ENCODE measurements at regions not wholly inside any gene's neighbourhood (a gene's known extent, or its start where the extent isn't known, plus 50 kb on each side); places are given as distances from the start of the nearest gene placed in this dataset.

GRCh38 chr2:23286758-23287704 is 97.9 kb upstream of the KLHL29 start:
- ATAC-seq: no peak
- no peak overlapping the region for H3K27ac Mint-ChIP-seq
- no peak for DNase-seq (ENCODE audit: low spot score in 2 of 2)

GRCh38 chr2:23289671-23290070 is 95.3 kb upstream of the KLHL29 start:
- Mint-ChIP-seq H3K4me1 (no peaks in the 10 kb centered on the region), H3K4me3 (no peak overlapping the region), H3K27ac (no peak overlapping the region), H3K9me3 (no peaks in the 10 kb centered on the region), H3K36me3 (no peaks in the 10 kb centered on the region)
- no peak for DNase-seq (ENCODE audit: low spot score in 2 of 2)
- ATAC-seq: no peak

More at GRCh38 chr2:23286758-23287704, 97.9 kb upstream of the KLHL29 start:
- H3K36me3 Mint-ChIP-seq: no peaks in the 10 kb centered on the region
- no peaks in the 10 kb centered on the region for H3K4me1 Mint-ChIP-seq
- peaks cover 5% of the 10 kb centered on the region for H3K9me3 Mint-ChIP-seq
- H3K4me3 Mint-ChIP-seq: no peak overlapping the region

- Mint-ChIP-seq H3K27ac (no peak overlapping the region), H3K36me3 (no peaks in the 10 kb centered on the region), H3K9me3 (no peaks in the 10 kb centered on the region), H3K4me1 (no peaks in the 10 kb centered on the region), H3K4me3 (no peak overlapping the region)
- ATAC-seq (no peak), DNase-seq (ENCODE audit: low spot score in 2 of 2) (no peak)
Measured at GRCh38 chr2:23291239-23291638, 93.7 kb upstream of the KLHL29 start.

- Mint-ChIP-seq H3K4me1 (no peaks in the 10 kb centered on the region), H3K36me3 (no peaks in the 10 kb centered on the region), H3K9me3 (no peaks in the 10 kb centered on the region), H3K27ac (no peak overlapping the region), H3K4me3 (no peak overlapping the region)
- peak; percentile 6 for ATAC-seq
- no peak for DNase-seq (ENCODE audit: low spot score in 2 of 2)
Measured at GRCh38 chr2:23292024-23292423, 93.0 kb upstream of the KLHL29 start.

GRCh38 chr2:23293063-23293462 is 91.9 kb upstream of the KLHL29 start:
- Mint-ChIP-seq H3K27ac (no peak overlapping the region), H3K4me3 (no peak overlapping the region), H3K9me3 (no peaks in the 10 kb centered on the region), H3K4me1 (no peaks in the 10 kb centered on the region), H3K36me3 (no peaks in the 10 kb centered on the region)
- DNase-seq (ENCODE audit: low spot score in 2 of 2): no peak
- no peak for ATAC-seq

- Mint-ChIP-seq H3K4me3 (no peak overlapping the region), H3K27ac (no peak overlapping the region), H3K4me1 (no peaks in the 10 kb centered on the region), H3K36me3 (no peaks in the 10 kb centered on the region), H3K9me3 (no peaks in the 10 kb centered on the region)
- DNase-seq (ENCODE audit: low spot score in 2 of 2) (no peak), ATAC-seq (no peak)
Measured at GRCh38 chr2:23293731-23294130, 91.2 kb upstream of the KLHL29 start.

- Mint-ChIP-seq H3K9me3 (no peaks in the 10 kb centered on the region), H3K4me1 (no peaks in the 10 kb centered on the region), H3K27ac (no peak overlapping the region), H3K36me3 (no peaks in the 10 kb centered on the region), H3K4me3 (no peak overlapping the region)
- ATAC-seq (peak; percentile 27), DNase-seq (ENCODE audit: low spot score in 2 of 2) (no peak)
Measured at GRCh38 chr2:23294238-23294637, 90.7 kb upstream of the KLHL29 start.

GRCh38 chr2:23296691-23297090 is 88.3 kb upstream of the KLHL29 start:
- Mint-ChIP-seq H3K4me1 (no peaks in the 10 kb centered on the region), H3K9me3 (no peaks in the 10 kb centered on the region), H3K36me3 (no peaks in the 10 kb centered on the region), H3K27ac (no peak overlapping the region), H3K4me3 (no peak overlapping the region)
- no peak for ATAC-seq
- DNase-seq (ENCODE audit: low spot score in 2 of 2): no peak

- Mint-ChIP-seq H3K4me3 (no peak overlapping the region), H3K4me1 (no peaks in the 10 kb centered on the region), H3K9me3 (no peaks in the 10 kb centered on the region), H3K27ac (no peak overlapping the region), H3K36me3 (no peaks in the 10 kb centered on the region)
- DNase-seq (ENCODE audit: low spot score in 2 of 2) (no peak), ATAC-seq (no peak)
Measured at GRCh38 chr2:23297112-23297511, 87.9 kb upstream of the KLHL29 start.

GRCh38 chr2:23298551-23298950 is 86.4 kb upstream of the KLHL29 start:
- Mint-ChIP-seq H3K4me1 (no peaks in the 10 kb centered on the region), H3K4me3 (no peak overlapping the region), H3K27ac (no peak overlapping the region), H3K36me3 (no peaks in the 10 kb centered on the region), H3K9me3 (no peaks in the 10 kb centered on the region)
- DNase-seq (ENCODE audit: low spot score in 2 of 2) (no peak), ATAC-seq (no peak)

- Mint-ChIP-seq H3K36me3 (no peaks in the 10 kb centered on the region), H3K9me3 (no peaks in the 10 kb centered on the region), H3K4me3 (no peak overlapping the region), H3K27ac (no peak overlapping the region), H3K4me1 (no peaks in the 10 kb centered on the region)
- DNase-seq (ENCODE audit: low spot score in 2 of 2) (no peak), ATAC-seq (no peak)
Measured at GRCh38 chr2:23299476-23300195, 85.3 kb upstream of the KLHL29 start.

GRCh38 chr2:23301136-23301535 is 83.8 kb upstream of the KLHL29 start:
- DNase-seq (ENCODE audit: low spot score in 2 of 2) (no peak), ATAC-seq (no peak)
- no peaks in the 10 kb centered on the region for H3K36me3 Mint-ChIP-seq
- H3K9me3 Mint-ChIP-seq: no peaks in the 10 kb centered on the region
- no peak overlapping the region for H3K4me3 Mint-ChIP-seq
- H3K27ac Mint-ChIP-seq: no peak overlapping the region
- H3K4me1 Mint-ChIP-seq: no peaks in the 10 kb centered on the region

GRCh38 chr2:23302591-23302990 is 82.4 kb upstream of the KLHL29 start:
- Mint-ChIP-seq H3K36me3 (no peaks in the 10 kb centered on the region), H3K4me3 (no peak overlapping the region), H3K9me3 (no peaks in the 10 kb centered on the region), H3K27ac (no peak overlapping the region), H3K4me1 (no peaks in the 10 kb centered on the region)
- no peak for ATAC-seq
- no peak for DNase-seq (ENCODE audit: low spot score in 2 of 2)

GRCh38 chr2:23306401-23306800 is 78.6 kb upstream of the KLHL29 start:
- ATAC-seq (no peak), DNase-seq (ENCODE audit: low spot score in 2 of 2) (no peak)
- H3K4me3 Mint-ChIP-seq: no peak overlapping the region
- no peak overlapping the region for H3K27ac Mint-ChIP-seq
- no peaks in the 10 kb centered on the region for H3K9me3 Mint-ChIP-seq
- no peaks in the 10 kb centered on the region for H3K4me1 Mint-ChIP-seq
- H3K36me3 Mint-ChIP-seq: no peaks in the 10 kb centered on the region

- Mint-ChIP-seq H3K9me3 (peaks cover 2% of the 10 kb centered on the region), H3K4me1 (no peaks in the 10 kb centered on the region), H3K36me3 (no peaks in the 10 kb centered on the region), H3K27ac (no peak overlapping the region), H3K4me3 (no peak overlapping the region)
- DNase-seq (ENCODE audit: low spot score in 2 of 2) (no peak), ATAC-seq (no peak)
Measured at GRCh38 chr2:23311186-23311585, 73.8 kb upstream of the KLHL29 start.
